ACC112 (cell line): ENCODE measurements at regions not wholly inside any gene's neighbourhood (a gene's known extent, or its start where the extent isn't known, plus 50 kb on each side); places are given as distances from the start of the nearest gene placed in this dataset.

Experiments
- H2AFZ ChIP-seq: fragments of 200-600 bp; sonication (generic); one replicate; pipeline ENCODE4 v1.6.0; 2017; ENCODE audit warnings: antibody characterized with exemption, low read length; ENCODE audit not compliant: unreplicated experiment
- H3K27ac ChIP-seq: fragments of 200-600 bp; sonication (generic); 2 replicates; pipeline ENCODE4 v1.5.1; 2014; ENCODE audit warnings: low read depth, mild to moderate bottlenecking, antibody characterized with exemption, low read length, moderate library complexity
- H3K27me3 ChIP-seq: fragments of 200-600 bp; sonication (generic); 2 replicates; pipeline ENCODE4 v1.6.1; 2014; ENCODE audit warnings: mild to moderate bottlenecking, antibody characterized with exemption, low read length, moderate library complexity, mixed read lengths; ENCODE audit not compliant: insufficient read depth
- H3K36me3 ChIP-seq: fragments of 200-600 bp; sonication (generic); 2 replicates; pipeline ENCODE4 v1.6.1; 2016; ENCODE audit warnings: mild to moderate bottlenecking, antibody characterized with exemption, low read length, moderate library complexity, mixed read lengths; ENCODE audit not compliant: insufficient read depth
- H3K4me1 ChIP-seq: fragments of 200-600 bp; sonication (generic); one replicate; pipeline ENCODE4 v1.6.1; 2016; ENCODE audit warnings: low read length, mixed read lengths; ENCODE audit not compliant: insufficient read depth, unreplicated experiment, control insufficient read depth
- H3K4me3 ChIP-seq: fragments of 200-600 bp; sonication (generic); 2 replicates; pipeline ENCODE4 v1.5.1; 2014; ENCODE audit warnings: mild to moderate bottlenecking, low read depth, low read length
- H3K79me2 ChIP-seq: fragments of 200-600 bp; sonication (generic); one replicate; pipeline ENCODE4 v1.6.0; 2016; ENCODE audit warnings: low read length; ENCODE audit not compliant: control insufficient read depth, unreplicated experiment, insufficient read depth

- Histone ChIP-seq H2AFZ (no peak overlapping the region), H3K4me3 (no peak overlapping the region), H3K79me2 (no peaks in the 10 kb centered on the region), H3K36me3 (no peaks in the 10 kb centered on the region), H3K4me1 (no peaks in the 10 kb centered on the region), H3K27ac (no peak overlapping the region), H3K27me3 (no peaks in the 10 kb centered on the region)
Measured at GRCh38 chr14:98172243-98172778, 1099.7 kb downstream of the BCL11B start.

DNA sequence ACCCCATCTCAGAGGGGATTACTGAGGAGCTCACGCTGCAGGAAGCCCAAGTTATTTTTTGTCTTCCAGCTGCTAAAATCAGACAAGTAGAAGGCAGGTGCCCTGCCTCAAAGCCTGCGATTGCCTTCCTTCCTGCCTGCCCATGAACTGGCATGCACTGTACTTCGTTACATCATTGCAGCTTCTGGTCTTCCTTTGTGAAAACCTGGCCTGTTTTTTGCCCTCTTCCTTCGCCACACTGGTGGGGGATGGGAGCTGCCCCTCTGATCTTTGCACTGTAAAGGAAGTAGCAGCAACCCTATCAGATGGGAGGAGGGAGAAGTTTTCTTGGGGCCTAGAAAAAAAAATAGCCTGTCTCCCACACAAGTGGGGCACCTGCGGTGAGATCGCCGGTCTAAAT, 1098.7 kb downstream of the BCL11B start:
- Histone ChIP-seq H3K4me3 (no peak overlapping the region), H2AFZ (no peak overlapping the region), H3K4me1 (no peaks in the 10 kb centered on the region), H3K27me3 (no peaks in the 10 kb centered on the region), H3K79me2 (no peaks in the 10 kb centered on the region), H3K36me3 (no peaks in the 10 kb centered on the region), H3K27ac (no peak overlapping the region)

DNA sequence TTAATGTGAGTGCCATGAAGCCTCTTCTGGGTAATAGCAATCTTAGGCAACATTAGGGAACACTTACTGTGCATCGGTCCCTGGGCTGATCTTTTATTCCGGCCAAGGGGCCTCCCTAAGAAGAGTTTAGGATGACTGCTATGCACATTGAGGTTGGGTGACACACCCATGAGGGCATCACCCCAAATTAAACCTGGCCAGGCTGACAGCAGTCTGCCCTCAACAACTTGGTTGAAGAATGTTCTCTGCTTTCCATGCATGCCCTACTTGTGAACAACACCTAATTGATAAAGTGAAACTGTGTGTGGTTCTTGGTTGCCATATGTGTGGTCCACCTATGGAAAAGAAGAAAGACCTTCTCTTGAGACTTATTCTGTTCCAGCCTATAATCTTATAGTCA, 1098.0 kb downstream of the BCL11B start:
- H3K79me2 ChIP-seq, result no peaks in the 10 kb centered on the region
- no peak overlapping the region for H3K27ac ChIP-seq
- H3K36me3 ChIP-seq, result no peaks in the 10 kb centered on the region
- no peak overlapping the region for H2AFZ ChIP-seq
- no peak overlapping the region for H3K4me3 ChIP-seq
- no peaks in the 10 kb centered on the region for H3K27me3 ChIP-seq
- no peaks in the 10 kb centered on the region for H3K4me1 ChIP-seq

GRCh38 chr14:98175436-98175835, 1096.6 kb downstream of the BCL11B start:
- Histone ChIP-seq H3K27ac (no peak overlapping the region), H3K27me3 (no peaks in the 10 kb centered on the region), H3K4me3 (no peak overlapping the region), H2AFZ (no peak overlapping the region), H3K4me1 (no peaks in the 10 kb centered on the region), H3K36me3 (no peaks in the 10 kb centered on the region), H3K79me2 (no peaks in the 10 kb centered on the region)

DNA sequence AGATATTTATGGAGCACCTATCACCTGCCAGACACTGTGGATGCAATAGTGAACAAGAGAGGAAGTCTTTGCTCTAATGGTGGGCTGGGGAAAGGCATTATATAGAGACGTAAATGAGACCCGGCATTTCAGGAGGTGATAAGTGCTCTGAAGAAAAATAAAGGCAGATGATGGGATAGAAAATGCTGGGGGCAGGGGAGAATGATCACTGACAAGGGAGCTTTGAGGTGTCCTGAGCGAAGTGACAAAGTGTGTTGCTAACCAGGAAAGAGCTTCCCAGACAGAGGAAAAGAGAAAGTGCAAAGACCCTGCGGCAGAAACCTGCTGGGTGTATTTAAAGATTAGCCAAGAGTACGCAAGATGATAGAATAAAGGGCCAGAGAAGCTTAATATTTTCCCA, 1096.1 kb downstream of the BCL11B start:
- no peak overlapping the region for H3K27ac ChIP-seq
- H3K36me3 ChIP-seq, result no peaks in the 10 kb centered on the region
- H2AFZ ChIP-seq, result no peak overlapping the region
- no peak overlapping the region for H3K4me3 ChIP-seq
- H3K27me3 ChIP-seq, result no peaks in the 10 kb centered on the region
- H3K4me1 ChIP-seq, result no peaks in the 10 kb centered on the region
- H3K79me2 ChIP-seq, result no peaks in the 10 kb centered on the region

DNA sequence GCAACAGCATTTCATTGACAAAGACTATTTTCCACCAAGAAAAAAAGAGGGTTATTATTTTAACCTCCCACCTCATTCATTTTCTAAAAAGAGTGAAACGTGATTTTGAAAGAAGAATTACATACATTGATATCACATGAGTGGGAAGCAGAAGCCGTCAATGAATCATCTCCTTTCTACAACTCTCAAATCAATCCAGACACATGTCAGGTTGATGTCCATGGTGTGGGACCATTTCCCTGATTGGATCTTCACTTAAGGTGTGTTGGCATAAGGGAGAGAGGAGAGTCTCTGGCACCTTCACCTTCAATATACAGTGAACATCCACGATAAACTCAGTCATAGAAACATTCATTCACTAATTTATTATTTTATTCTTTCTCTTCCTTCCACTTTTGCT, 1095.1 kb downstream of the BCL11B start:
- Histone ChIP-seq H2AFZ (no peak overlapping the region), H3K27me3 (no peaks in the 10 kb centered on the region), H3K4me1 (no peaks in the 10 kb centered on the region), H3K79me2 (no peaks in the 10 kb centered on the region), H3K4me3 (no peak overlapping the region), H3K27ac (no peak overlapping the region), H3K36me3 (no peaks in the 10 kb centered on the region)

DNA sequence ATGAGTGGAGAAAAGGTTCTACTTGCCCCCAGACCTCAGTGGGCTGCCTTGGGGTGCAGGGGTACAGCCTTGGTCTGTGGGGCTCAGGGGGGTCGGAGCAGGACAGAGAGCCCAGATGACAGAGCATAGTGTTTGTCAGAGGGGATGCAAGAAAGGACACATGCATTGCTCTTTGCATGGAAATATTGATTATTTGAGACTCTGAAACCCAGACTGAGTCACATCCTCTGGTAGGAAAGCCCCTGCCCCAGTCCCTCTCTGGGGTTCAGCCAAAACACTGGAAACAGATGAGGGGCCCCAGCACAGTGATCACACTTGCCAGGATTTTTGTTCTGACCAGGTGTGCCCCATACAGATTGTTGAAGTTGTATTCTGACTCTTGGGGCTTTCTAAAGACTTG, 1094.4 kb downstream of the BCL11B start:
- H3K36me3 ChIP-seq, result no peaks in the 10 kb centered on the region

GRCh38 chr14:98181241-98181640, 1090.8 kb downstream of the BCL11B start:
- H3K4me1 ChIP-seq, result no peaks in the 10 kb centered on the region
- H3K79me2 ChIP-seq, result no peaks in the 10 kb centered on the region
- no peaks in the 10 kb centered on the region for H3K27me3 ChIP-seq
- H2AFZ ChIP-seq, result no peak overlapping the region
- no peak overlapping the region for H3K27ac ChIP-seq
- no peaks in the 10 kb centered on the region for H3K36me3 ChIP-seq
- no peak overlapping the region for H3K4me3 ChIP-seq

More for the DNA sequence above, 1094.4 kb downstream of the BCL11B start:
- Histone ChIP-seq H3K4me1 (no peaks in the 10 kb centered on the region), H3K4me3 (no peak overlapping the region), H3K79me2 (no peaks in the 10 kb centered on the region), H2AFZ (no peak overlapping the region), H3K27me3 (no peaks in the 10 kb centered on the region), H3K27ac (no peak overlapping the region)

DNA sequence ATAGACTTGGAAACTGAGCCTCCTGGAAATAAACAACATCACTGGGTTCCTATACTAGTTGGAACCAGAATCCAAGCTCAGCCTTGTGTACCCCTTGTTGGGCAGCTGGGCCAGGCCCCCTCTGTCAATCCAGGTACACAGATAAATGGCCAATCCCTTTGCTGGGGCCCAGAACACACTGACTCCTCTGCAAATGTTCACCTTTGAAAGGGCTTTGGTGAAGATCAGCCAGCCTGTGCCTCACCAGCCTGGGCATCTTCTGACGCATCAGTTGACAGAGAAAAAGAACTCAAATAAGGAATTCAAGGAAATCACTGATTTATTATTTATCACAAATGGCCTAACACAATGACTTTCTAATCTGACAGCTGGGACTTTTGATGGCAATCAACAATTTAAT, 1090.2 kb downstream of the BCL11B start:
- H3K4me3 ChIP-seq, result no peak overlapping the region
- no peaks in the 10 kb centered on the region for H3K79me2 ChIP-seq
- no peaks in the 10 kb centered on the region for H3K4me1 ChIP-seq
- no peak overlapping the region for H3K27ac ChIP-seq
- no peaks in the 10 kb centered on the region for H3K27me3 ChIP-seq
- no peak overlapping the region for H2AFZ ChIP-seq
- H3K36me3 ChIP-seq, result no peaks in the 10 kb centered on the region

GRCh38 chr14:98182393-98183055, 1089.5 kb downstream of the BCL11B start:
- Histone ChIP-seq H3K27me3 (no peaks in the 10 kb centered on the region), H2AFZ (no peak overlapping the region), H3K4me3 (no peak overlapping the region), H3K27ac (no peak overlapping the region), H3K36me3 (no peaks in the 10 kb centered on the region), H3K79me2 (no peaks in the 10 kb centered on the region), H3K4me1 (no peaks in the 10 kb centered on the region)

DNA sequence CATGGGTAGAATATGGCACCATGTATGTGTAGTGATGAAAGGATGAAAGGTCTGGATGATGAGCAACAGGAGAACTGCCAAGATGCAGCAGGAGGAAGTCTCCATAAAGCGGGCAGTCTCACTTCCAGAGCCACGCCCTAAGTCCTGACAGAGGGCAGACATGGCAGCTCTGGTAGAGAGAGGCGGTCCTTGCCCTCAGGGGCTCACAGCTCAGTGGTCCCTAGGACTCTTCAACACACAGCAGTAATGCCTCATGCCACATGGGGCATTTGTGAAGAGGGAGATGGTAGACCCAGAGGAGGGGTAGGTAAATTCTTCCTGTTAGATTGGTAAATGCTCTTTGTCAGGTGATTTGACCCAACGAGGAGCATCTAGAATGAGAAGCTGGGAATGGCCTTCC, 1088.4 kb downstream of the BCL11B start:
- Histone ChIP-seq H3K4me1 (no peaks in the 10 kb centered on the region), H3K27ac (no peak overlapping the region), H3K27me3 (no peaks in the 10 kb centered on the region), H3K36me3 (no peaks in the 10 kb centered on the region), H3K4me3 (no peak overlapping the region), H2AFZ (no peak overlapping the region), H3K79me2 (no peaks in the 10 kb centered on the region)
